ENCODE measurements at regions not wholly inside any gene's neighbourhood (a gene's known extent, or its start where the extent isn't known, plus 50 kb on each side); places are given as distances from the start of the nearest gene placed in this dataset.
"Not testable (repeated sequence)": the region's sequence is repeated elsewhere in the genome, so short reads cannot be mapped to it uniquely, and the experiment has no call there.

- no peak for DNase-seq (ENCODE audit: low read depth)
These were observed 261.9 kb downstream of the CBLL2 start for GRCh38 chrX:22534643-22535042.

DNA sequence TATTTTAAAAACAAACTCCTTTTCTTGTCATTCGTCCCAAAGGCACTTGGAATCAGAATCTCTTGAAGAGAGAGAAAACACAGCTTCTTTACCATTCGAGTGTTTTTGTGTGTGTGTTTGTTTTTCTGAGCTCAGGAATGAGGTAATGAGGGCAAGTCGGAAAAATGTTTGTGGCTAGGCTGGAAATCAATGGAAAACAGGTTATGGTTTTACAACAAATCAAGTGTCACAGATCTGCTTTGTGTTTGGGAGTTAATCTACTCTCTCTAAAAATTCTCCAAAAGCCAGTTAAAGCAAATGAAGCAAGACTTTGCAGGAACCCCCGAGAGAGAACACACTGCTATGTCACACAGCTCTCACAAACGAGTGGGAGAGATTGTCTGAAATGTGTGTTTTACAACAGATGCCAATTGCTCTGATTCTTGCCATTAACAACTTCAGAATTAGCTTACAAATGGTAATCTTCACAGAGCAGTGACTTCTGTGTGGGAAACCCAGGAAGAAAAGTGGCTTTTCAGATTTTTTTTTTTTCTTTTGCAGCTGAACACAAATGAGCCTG is 264.1 kb downstream of the CBLL2 start:
- no peak for DNase-seq (ENCODE audit: low read depth)

DNA sequence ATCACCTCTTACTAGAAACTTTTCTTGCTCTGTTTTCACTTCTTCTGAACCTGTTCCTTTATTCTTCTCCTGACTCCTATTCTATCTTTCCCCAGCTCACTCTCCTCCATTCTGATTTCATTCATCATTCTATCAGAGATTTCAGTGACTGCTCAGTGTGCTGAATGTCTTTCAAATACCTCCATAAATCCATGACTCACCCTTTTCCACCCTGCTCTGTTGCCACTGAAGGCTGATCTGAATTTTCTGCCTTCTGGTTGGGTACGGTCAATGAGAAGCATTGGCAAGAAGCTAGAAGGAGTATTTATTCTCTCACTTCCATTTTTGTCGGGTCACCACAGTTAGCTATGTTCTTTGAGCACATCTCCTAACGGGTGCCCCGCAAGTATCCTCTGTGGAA is 265.9 kb downstream of the CBLL2 start:
- no peak for DNase-seq (ENCODE audit: low read depth)

DNA sequence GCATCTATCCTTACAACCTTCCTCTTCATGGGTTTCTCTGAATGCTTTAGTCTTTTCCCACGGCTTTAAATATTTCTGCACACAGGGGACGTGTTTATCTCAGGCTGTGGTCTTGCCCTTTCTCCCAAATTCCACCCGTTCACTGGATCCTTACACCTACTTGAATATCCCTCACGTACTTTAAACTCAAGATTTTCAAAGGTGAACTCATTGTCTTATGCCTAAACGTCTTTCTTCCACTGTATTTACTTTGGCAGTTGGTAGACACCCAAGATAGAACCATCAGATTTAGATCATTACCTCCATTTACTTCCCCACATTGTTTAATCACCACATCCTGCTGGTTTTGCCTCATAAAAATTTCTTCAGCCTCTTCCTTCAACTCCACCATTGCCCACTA is 269.2 kb downstream of the CBLL2 start:
- DNase-seq (ENCODE audit: low read depth): no peak

- DNase-seq (ENCODE audit: low read depth): no peak
These were observed 269.9 kb downstream of the CBLL2 start for GRCh38 chrX:22542641-22543040.

DNA sequence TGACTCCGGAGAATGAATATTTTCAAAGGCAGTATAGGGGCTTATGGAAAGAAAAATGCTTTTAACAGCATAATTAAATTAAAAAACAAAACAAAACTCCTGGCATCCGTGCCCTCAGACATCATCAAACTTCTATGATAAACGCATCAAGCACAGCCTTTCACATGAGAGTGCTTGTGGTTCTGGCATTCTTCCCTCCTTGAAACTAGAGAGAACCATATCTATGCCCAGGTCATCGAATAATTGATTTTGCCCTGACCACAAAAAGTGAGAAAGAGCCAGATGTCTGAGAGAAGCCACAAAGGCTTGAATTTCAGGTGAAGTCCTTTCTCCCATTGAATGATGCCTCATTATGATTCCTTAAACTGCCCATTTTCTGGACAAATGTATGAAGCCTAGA is 286.8 kb downstream of the CBLL2 start:
- no peak for DNase-seq (ENCODE audit: low read depth)

DNA sequence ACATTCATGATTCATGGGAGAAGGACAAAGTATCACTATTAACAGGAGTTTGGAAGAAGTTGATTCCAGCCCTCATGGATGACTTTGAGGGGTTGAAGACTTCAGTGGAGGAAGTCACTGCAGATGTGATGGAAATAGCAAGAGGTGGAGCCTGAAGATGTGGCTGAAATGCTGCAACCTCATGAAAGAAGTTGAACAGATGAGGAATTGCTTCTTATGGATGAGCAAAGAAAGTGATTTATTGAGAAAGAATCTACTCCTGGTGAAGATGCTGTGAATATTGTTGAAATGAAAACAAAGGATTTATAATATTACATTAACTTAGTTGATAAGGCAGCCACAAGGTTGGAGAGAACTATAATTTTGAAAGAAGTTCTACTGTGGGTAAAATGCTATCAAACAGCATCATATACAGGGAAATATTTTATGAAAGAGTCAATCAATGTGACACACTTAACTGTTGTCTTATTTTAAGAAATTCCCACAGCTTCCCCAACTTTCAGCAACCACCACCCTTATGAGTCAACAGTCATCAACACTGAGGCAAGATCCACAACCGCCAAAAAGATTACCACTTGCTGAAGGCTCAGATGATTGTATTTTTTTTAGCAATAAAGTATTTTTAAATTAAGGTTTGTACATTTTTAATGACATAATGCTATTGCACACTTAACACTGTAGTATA is 302.6 kb downstream of the CBLL2 start:
- no peak for DNase-seq (ENCODE audit: low read depth)

DNA sequence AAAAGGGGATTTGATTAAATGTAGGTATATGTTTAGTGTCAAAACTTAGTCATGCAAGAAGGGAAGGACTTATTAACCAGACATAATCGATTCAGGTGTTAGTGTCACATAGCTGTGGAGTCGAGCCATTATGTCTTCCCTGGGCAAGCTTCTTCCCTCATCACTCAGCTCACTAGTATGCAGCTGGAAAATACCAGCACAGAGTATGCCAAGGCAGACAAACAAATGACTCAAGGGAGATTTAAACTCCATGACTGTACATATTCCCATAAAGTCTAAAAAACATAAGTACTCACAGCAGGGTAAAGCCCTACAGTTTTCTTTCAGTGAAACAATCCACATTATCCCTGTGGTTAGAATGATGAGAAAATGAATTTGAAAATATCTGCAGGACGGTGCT is 304.5 kb downstream of the CBLL2 start:
- no peak for DNase-seq (ENCODE audit: low read depth)

DNA sequence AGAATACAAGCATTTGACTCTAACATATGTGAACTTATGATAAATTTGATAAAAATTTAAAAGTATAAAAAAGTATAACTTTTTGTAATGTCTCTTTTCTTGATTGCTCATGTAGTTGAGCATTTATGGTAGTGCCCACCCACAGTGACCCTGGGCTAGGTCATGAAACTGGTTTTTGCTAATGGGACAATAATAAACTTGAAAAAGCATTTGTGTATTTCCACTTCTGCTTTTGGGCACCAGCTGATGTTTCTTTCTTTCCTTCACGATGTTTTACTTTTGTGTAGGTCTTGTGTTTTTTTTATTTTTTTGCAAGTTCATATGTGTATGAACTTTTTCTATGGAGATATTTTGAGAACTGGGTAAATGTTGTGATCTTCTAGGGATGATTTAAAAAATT is 313.1 kb downstream of the CBLL2 start:
- DNase-seq (ENCODE audit: low read depth): no peak

- DNase-seq (ENCODE audit: low read depth): no peak
These were observed 317.1 kb downstream of the CBLL2 start for GRCh38 chrX:22589845-22590244.

DNA sequence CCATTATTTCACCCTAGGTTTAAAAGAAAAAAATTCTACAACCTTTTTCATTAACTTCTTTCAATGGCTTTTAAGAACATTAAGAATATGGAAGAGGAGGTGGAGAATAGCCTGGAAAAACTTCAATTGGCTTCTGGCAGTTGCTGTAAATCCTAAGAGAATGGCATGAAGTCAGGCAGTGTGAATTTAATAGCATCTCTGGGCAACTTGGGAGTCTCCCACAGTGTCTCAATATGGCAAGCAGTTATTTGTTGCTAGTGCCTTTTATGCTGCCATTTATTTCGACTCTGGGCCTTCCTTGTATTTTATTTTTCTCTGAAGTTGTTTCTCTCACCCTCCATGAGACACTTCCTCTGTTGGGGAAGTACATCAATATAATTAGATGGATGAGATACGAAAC is 322.1 kb downstream of the CBLL2 start:
- DNase-seq (ENCODE audit: low read depth): no peak

- DNase-seq (ENCODE audit: low read depth): no peak
These were observed 330.3 kb downstream of the CBLL2 start for GRCh38 chrX:22603060-22603459.

DNA sequence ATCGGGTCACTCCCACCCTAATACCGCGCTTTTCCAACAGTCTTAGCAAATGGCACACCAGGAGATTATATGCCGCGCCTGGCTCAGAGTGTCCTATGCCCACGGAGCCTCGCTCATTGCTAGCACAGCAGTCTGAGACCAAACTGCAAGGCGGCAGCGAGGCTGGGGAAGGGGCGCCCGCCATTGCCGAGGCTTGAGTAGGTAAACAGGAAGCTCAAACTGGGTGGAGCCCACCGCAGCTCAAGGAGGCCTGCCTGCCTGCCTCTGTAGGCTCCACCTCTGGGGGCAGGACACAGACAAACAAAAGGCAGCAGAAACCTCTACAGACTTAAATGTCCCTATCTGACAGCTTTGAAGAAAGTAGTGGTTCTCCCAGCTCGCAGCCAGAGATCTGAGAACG is 336.7 kb downstream of the CBLL2 start:
- not testable (repeated sequence) for DNase-seq (ENCODE audit: low read depth)

GRCh38 chrX:22616867-22617266 is 344.2 kb downstream of the CBLL2 start:
- DNase-seq (ENCODE audit: low read depth): no peak

GRCh38 chrX:22627576-22627975 is 354.9 kb downstream of the CBLL2 start:
- DNase-seq (ENCODE audit: low read depth): no peak

DNA sequence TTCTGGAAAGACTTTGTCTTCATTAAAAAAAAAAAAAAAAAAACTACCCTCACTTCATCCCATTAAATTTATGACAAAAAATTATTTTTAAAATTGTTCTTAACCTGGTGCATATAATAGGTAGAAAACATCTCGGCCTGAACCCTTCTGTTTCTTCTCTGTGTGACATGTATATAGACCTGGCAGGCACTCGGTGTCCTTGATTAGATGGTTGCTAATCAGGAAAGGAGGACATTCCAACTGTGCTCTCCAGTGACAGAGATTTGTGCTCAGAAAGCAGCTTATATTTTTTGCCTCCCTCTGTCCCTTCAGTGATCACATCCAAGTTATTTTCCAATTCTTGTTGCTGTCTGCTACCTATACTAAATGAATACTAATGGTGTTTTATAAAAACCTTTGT is 355.6 kb downstream of the CBLL2 start:
- no peak for DNase-seq (ENCODE audit: low read depth)

DNA sequence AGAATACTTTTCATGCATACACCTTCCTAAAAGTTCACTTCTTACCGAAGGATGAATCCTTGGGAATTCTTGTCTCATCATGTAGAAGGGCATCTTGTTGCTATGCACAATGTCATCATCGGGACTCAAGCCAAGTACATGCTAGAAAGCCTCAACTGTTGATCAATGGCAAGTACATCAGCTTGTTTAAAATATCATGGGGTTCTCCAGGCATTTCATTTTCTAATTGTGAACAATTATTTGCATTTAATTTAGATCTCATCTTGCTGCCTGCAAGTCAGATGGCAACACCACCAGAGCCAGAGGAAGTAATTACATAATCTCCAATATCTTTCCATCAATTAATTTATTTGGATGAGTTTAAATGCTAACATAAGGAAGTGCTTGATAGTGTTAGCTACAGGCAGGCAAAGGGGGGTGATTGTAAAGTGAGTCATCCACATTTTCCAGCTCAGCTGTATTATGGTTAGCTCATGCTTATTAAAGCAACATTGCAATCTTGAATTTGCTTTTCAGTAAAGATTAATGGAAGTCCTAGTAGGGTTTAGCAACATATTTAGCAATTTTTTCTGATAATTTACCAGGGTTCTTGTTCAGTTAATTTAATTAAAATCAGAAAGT is 356.5 kb downstream of the CBLL2 start:
- no peak for DNase-seq (ENCODE audit: low read depth)

DNA sequence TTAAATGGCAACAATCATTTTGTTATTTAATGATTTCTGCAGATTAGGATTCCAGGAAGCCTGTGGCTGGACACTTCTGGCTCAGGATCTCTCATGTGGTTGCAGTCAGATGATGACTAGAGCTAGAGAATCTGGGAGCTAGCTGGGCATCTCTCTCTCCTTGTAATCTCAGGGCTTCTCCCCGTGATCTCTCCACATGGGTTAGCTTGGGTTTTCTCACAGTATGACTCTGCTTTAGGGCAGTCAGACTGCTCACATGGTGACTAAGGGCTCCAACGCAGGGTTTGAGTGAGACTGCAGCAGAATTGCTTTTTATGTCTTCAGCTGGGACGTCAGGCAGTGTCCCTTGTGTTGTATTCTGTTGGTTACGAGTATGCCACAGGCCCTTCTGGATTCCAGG is 361.4 kb downstream of the CBLL2 start:
- no peak for DNase-seq (ENCODE audit: low read depth)

DNA sequence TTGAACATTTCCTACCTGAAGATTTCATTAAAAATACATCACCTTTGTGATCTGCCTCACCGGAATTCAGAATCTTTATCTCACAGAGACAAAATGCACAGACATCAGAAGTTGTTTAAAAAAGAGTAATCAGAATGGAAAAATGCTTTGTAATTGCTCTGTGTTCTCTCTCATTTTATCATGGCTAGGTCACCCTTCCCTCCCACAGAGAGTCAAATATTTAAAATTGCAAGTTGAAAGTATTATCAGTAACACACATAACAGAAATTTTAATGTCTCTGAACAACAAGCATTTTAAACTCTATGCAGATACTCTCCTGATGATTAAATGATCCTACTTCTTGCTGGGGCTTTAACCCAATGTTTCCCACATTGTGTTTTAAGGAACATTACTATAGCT is 362.0 kb downstream of the CBLL2 start:
- no peak for DNase-seq (ENCODE audit: low read depth)

DNA sequence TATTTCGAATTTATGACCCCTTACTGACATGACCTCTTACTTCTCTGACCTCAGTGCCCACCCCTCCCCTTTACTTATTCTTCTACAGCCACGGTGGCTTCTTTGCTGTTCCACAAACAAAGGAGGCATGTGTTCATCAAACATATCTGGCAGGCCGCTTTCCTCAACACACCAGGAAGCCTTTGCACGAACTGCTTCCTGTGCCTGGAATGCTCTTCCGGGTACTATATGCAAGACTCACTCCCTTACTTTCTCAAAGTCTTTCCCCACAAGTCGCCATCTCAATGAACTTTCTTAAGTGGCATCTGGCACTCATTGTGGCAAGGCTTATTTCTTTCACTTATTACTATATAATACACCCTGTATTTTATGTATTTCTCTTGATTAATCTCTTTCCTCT is 351.5 kb upstream of the DDX53 start:
- DNase-seq (ENCODE audit: low read depth): no peak

GRCh38 chrX:22650691-22651090 is 349.1 kb upstream of the DDX53 start:
- DNase-seq (ENCODE audit: low read depth): no peak

DNA sequence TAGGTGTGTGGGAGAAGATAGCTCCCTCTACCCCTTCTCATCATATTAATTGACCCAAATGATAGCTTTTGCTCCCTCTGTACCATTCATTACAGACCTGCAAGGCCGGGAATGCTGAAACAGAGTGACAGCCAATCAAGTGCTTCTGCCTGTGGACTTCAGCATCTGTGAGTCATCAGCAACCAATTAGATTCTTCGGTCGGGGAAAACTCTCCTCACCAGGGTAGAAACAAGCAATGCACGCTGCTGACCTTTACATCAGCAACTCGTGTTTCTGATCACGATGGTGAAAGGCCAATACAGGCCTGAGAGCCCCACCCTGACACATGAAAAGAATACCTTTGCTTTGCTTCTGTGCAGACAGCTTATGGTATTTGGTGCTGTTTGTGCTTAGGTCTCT is 347.2 kb upstream of the DDX53 start:
- no peak for DNase-seq (ENCODE audit: low read depth)

- DNase-seq (ENCODE audit: low read depth): no peak
These were observed 339.0 kb upstream of the DDX53 start for GRCh38 chrX:22660756-22661155.

GRCh38 chrX:22662776-22663175 is 337.0 kb upstream of the DDX53 start:
- DNase-seq (ENCODE audit: low read depth): no peak

All from stimulated activated CD8-positive, alpha-beta memory T cell treated with anti-CD3 and anti-CD28 coated beads, Interleukin-7, amount 100 ng/mL, for 24 hours (primary cell).